Activated CD4-positive, alpha-beta memory T cell treated with anti-CD3 and anti-CD28 coated beads for 36 hours (primary cell): ENCODE measurements at regions not wholly inside any gene's neighbourhood (a gene's known extent, or its start where the extent isn't known, plus 50 kb on each side); places are given as distances from the start of the nearest gene placed in this dataset.

Experiments used
- CTCF ChIA-PET: fragments of 350-600 bp; sonication (Branson Sonifier 250); formaldehyde crosslinking; loops from one replicate; lab custom pipeline; 2021; ENCODE audit warnings: antibody characterized with exemption, inconsistent platforms; lab: Charles Lee
- POLR2A ChIA-PET: fragments of 350-600 bp; sonication (Branson Sonifier 250); formaldehyde crosslinking; loops from one replicate; lab custom pipeline; 2021; ENCODE audit warnings: antibody characterized with exemption; lab: Charles Lee
- DNase-seq: peaks from one replicate; pipeline ENCODE4 v3.0.0-alpha.2; 2020
- H3K27ac Mint-ChIP-seq: one replicate; pipeline ENCODE4 v1.8.0; 2021; ENCODE audit warnings: mixed read lengths
- H3K27me3 Mint-ChIP-seq: one replicate; pipeline ENCODE4 v1.8.0; 2021; ENCODE audit warnings: mixed read lengths
- H3K36me3 Mint-ChIP-seq: one replicate; pipeline ENCODE4 v1.8.0; 2021; ENCODE audit warnings: mixed read lengths
- H3K4me1 Mint-ChIP-seq: one replicate; pipeline ENCODE4 v1.8.0; 2021; ENCODE audit warnings: low read depth, mixed read lengths
- H3K4me3 Mint-ChIP-seq: one replicate; pipeline ENCODE4 v1.8.0; 2021; ENCODE audit warnings: mild to moderate bottlenecking, mixed read lengths
- H3K9me3 Mint-ChIP-seq: one replicate; pipeline ENCODE4 v1.8.0; 2021; ENCODE audit warnings: mixed read lengths
- intact Hi-C: fragments of 100-400 bp; cut with micrococcal nuclease; formaldehyde crosslinking; loops from one replicate; pipeline ENCODE4 v1.15.1; 2023

DNA sequence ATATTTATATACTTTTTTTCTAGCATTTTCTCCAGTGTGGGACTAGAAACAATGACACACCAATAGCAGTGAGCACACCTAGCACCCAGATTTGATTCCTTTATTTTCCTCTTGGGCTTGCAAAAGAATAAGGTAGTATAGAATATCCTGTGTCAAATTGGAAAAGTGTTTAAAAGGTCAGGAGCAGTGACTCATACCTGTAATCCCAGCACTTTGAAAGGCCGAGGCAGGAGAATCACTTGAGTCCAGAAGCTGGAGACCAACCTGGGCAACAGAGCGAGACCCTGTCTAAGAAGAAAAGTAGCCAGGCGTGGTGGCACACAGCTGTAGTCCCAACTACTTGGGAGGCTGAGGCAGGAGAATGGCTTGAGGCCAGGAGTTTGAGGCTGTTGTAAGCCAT is 53.8 kb upstream of the SGPP1 start:
- Mint-ChIP-seq H3K27ac (no peak overlapping the region), H3K4me1 (no peaks in the 10 kb centered on the region), H3K4me3 (no peak overlapping the region), H3K27me3 (peaks cover 3% of the 10 kb centered on the region), H3K9me3 (no peaks in the 10 kb centered on the region), H3K36me3 (no peaks in the 10 kb centered on the region)
- ChIA-PET CTCF (interaction anchor here (0.6 kb wide), 1 partner anchor 473 kb away, joined by 4 read pairs; no protein-coding TSS in a partner anchor), POLR2A (no interaction called here)
- intact Hi-C loops: no loop called here
- DNase-seq: no peak

DNA sequence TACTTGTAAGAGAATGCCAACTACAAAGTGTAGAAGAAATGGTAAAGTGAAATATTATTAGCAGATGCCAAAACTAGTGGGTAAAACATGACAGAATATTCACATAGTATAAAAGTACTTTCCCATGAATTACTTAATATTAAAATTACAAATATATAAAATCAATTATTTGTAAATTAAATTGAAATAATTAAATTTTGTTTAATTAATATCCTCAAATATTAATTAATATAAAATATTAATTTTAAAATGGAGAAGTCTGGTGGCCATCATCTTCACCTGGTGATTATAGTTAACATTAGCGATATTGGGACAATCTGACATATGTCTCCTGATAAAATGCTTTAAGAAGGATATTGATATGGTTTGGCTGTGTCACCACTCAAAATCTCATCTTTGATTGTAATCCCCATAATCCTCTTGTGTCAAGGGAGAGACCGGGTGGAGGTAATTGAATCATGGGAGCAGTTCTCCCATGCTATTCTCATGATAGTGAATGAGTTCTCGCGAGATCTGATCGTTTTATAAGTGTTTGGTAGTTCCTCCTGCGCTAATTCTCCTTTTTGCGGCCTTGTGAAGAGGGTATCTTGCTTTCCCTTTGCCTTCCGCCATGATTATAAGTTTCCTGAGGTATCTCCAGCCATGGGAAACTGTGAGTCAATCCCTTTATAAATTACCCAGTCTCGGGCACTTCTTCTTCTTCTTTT is 55.0 kb upstream of the SGPP1 start:
- H3K27me3 Mint-ChIP-seq: peaks cover 3% of the 10 kb centered on the region
- H3K4me1 Mint-ChIP-seq: no peaks in the 10 kb centered on the region
- H3K36me3 Mint-ChIP-seq: no peaks in the 10 kb centered on the region
- intact Hi-C loops: no loop called here
- H3K4me3 Mint-ChIP-seq: no peak overlapping the region
- DNase-seq: no peak
- CTCF ChIA-PET: no interaction called here
- POLR2A ChIA-PET: no interaction called here
- H3K9me3 Mint-ChIP-seq: no peaks in the 10 kb centered on the region
- no peak overlapping the region for H3K27ac Mint-ChIP-seq

DNA sequence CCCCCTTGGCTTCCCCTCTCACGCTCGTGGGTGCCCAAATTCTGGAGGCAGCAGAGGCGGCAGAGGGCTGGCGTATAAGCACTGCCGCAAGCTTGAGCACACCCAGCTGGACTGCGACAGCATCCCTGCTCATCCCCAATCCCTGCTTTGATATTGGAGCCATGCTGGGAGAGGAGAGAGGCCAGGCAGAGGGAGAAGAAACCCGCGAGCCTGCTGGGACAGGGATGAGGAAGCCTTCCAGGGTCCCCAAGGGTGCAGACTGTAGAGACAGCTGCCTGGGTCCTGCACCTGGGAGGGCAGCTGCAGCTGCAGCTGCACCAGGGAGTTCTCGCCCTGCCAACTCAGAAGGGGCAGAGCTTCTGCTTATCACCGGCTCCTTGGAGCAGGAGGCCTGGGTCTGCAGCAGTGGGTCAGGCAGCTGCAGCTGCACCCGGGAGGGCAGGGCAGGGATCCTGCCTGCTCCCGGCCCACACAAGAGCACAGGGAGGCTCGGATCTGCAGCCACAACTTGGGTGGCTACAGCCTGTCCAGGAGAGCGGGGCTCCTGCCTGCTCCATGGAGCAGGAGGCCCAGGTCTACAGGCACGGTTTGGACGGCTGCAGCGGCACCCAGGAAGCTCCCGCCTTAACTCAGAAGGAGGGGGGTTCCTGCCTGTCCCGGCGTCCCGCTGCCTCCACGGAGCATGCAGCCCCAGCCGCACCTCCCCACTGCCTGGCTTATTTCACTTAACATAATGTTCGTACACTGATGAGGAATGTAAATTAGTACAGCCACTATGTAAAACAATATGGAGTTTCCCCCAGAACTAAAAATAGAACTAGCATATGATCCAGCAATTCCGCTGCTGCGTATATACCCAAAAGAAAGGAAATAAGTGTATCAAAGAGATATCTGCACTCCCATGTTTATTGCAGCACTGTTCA is 60.4 kb upstream of the SGPP1 start:
- Mint-ChIP-seq H3K4me1 (no peaks in the 10 kb centered on the region), H3K27me3 (peaks cover 2% of the 10 kb centered on the region), H3K9me3 (no peaks in the 10 kb centered on the region), H3K4me3 (no peak overlapping the region), H3K36me3 (no peaks in the 10 kb centered on the region), H3K27ac (no peak overlapping the region)
- ChIA-PET CTCF (interaction anchor here (0.5 kb wide), 1 partner anchor 10 kb away, joined by 3 read pairs; no protein-coding TSS in a partner anchor), POLR2A (no interaction called here)
- intact Hi-C loops: no loop called here
- no peak for DNase-seq

DNA sequence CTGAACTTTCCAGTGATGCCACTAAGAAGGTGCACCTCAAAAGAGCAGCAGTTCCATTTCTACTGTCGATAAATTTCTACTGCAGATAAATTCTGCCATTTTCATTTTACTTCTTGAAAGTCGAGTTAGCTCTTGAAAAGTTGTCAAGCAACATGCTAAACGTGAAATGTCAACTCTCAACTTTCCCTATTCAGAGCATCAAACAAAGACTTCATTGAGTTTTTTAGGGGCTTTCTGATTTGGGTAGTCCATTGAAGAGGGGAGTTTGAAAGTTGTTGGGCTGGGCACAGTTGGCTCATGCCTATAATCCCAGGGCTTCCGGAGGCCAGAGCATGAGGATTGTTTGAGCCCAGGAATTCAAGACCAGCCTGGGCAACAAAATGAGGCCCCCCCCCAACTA is 59.4 kb upstream of the SYNE2 start:
- POLR2A ChIA-PET: no interaction called here
- H3K27ac Mint-ChIP-seq: no peak overlapping the region
- no peak overlapping the region for H3K4me3 Mint-ChIP-seq
- H3K4me1 Mint-ChIP-seq: no peaks in the 10 kb centered on the region
- H3K36me3 Mint-ChIP-seq: no peaks in the 10 kb centered on the region
- DNase-seq: no peak
- CTCF ChIA-PET: interaction anchor here (1.2 kb wide), 1 partner anchor 511 kb away, joined by 3 read pairs; no protein-coding TSS in a partner anchor
- no peaks in the 10 kb centered on the region for H3K27me3 Mint-ChIP-seq
- intact Hi-C loops: no loop called here
- no peaks in the 10 kb centered on the region for H3K9me3 Mint-ChIP-seq

DNA sequence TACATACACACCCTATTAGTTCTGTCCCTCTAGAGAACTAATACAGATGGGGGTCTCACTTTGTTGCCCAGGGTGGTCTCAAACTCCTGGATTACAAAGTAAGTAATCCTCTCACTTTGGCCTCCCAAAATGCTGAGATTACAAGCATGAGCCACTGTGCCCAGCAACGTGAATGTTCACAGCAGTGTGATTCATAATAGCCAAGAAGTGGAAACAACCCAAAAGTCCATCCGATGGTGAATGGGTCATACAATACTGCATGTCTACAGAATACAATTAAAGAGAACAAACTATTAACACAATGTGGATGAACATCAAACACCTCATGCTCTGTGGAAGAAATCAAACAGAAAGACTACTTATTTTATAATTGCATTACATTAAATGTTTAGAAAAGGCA is 57.3 kb upstream of the SYNE2 start:
- intact Hi-C loops: no loop called here
- H3K4me1 Mint-ChIP-seq: no peaks in the 10 kb centered on the region
- CTCF ChIA-PET: no interaction called here

DNA sequence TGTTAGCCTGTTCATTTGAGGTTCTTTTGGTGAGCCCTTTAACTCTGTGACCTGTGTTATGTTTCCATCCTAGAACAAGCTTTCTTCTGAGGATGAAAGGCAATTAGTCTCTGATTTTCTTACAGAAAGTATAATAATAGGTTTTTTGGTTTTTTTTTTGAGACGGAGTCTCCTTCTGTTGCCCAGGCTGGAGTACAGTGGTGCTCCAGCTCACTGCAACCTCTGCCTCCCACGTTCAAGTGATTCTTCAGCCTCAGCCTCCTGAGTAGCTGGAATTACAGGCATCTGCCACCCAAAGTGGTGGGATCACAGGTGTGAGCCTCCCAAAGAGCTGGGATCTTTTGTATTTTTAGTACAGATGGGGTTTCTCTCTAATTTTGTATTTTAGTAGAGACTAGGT is 52.7 kb upstream of the SYNE2 start:
- POLR2A ChIA-PET: no interaction called here
- H3K36me3 Mint-ChIP-seq: no peaks in the 10 kb centered on the region
- no peak for DNase-seq
- H3K4me1 Mint-ChIP-seq: no peaks in the 10 kb centered on the region
- H3K27ac Mint-ChIP-seq: no peak overlapping the region
- intact Hi-C loops: no loop called here
- H3K4me3 Mint-ChIP-seq: no peak overlapping the region
- no peaks in the 10 kb centered on the region for H3K27me3 Mint-ChIP-seq
- H3K9me3 Mint-ChIP-seq: no peaks in the 10 kb centered on the region
- CTCF ChIA-PET: interaction anchor here (0.7 to 3.8 kb wide), 9 partner anchors 30 to 504 kb away, joined by 3 to 26 read pairs (median 4); partner anchors contain the start of gene ESR2

More for the DNA sequence above, 57.3 kb upstream of the SYNE2 start:
- H3K4me3 Mint-ChIP-seq: no peak overlapping the region
- no peak overlapping the region for H3K27ac Mint-ChIP-seq
- H3K27me3 Mint-ChIP-seq: no peaks in the 10 kb centered on the region
- DNase-seq: no peak
- POLR2A ChIA-PET: no interaction called here
- no peaks in the 10 kb centered on the region for H3K9me3 Mint-ChIP-seq
- no peaks in the 10 kb centered on the region for H3K36me3 Mint-ChIP-seq

DNA sequence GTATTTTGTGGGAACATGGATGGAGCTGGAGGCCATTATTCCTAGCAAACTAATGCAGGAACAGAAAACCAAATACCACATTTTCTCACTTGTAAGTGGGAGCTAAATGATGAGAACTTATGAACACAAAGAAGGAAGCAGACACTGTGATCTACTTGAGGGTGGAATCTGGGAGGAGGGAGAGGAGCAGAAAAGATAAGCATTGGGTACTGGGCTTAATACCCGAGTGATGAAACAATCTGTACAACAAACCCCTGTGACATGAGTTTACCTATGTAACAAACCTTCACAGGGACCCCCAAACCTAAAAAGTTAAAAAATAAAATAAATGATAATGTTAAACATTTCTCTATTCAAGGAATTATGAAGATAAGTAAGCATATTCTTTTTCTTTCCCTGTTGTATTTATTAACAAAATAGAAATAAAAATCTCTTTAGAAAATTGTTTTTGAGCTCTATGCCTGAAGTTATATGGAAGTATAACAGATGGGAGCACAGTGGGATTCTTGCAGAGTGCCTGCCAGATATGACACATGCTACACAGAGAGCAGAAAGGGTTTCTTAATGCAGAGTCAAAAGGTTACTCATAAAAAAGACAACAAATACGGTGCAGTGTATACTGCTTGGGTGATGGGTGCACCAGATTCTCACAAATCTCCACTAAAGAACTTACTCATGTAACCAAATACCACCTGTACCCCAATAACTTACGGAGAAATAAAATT is 52.0 kb upstream of the SYNE2 start:
- no peak overlapping the region for H3K27ac Mint-ChIP-seq
- CTCF ChIA-PET: interaction anchor here (0.6 to 3.8 kb wide), 10 partner anchors 31 to 503 kb away, joined by 3 to 26 read pairs (median 4); partner anchors contain the start of gene ESR2

More for the DNA sequence above, 52.0 kb upstream of the SYNE2 start:
- POLR2A ChIA-PET: no interaction called here
- Mint-ChIP-seq H3K36me3 (no peaks in the 10 kb centered on the region), H3K4me3 (no peak overlapping the region), H3K4me1 (no peaks in the 10 kb centered on the region), H3K27me3 (no peaks in the 10 kb centered on the region), H3K9me3 (no peaks in the 10 kb centered on the region)
- no peak for DNase-seq
- intact Hi-C loops: no loop called here
